ENCODE measurements at regions not wholly inside any gene's neighbourhood (a gene's known extent, or its start where the extent isn't known, plus 50 kb on each side); places are given as distances from the start of the nearest gene placed in this dataset.
"Not testable (repeated sequence)": the region's sequence is repeated elsewhere in the genome, so short reads cannot be mapped to it uniquely, and the experiment has no call there.

DNA sequence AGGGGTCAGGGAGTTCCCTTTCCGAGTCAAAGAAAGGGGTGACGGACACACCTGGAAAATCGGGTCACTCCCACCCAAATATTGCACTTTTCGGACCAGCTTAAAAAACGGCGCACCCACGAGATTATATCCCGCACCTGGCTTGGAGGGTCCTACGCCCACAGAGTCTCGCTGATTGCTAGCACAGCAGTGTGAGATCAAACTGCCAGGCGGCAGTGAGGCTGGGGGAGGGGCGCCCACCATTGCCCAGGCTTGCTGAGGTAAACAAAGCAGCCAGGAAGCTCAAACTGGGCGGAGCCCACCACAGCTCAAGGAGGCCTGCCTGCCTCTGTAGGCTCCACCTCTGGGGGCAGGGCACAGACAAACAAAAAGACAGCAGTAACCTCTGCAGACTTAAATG is 88.8 kb upstream of the IFNG-AS1 start:
- TF ChIP-seq CTCF, POLR2A, EP300, POLR2AphosphoS5 (IDR thresholded peaks at IDR 0.05): not testable (repeated sequence)

All from gastroesophageal sphincter (tissue), 3 donors.